CD4-positive, alpha-beta memory T cell (primary cell): ENCODE measurements at regions not wholly inside any gene's neighbourhood (a gene's known extent, or its start where the extent isn't known, plus 50 kb on each side); places are given as distances from the start of the nearest gene placed in this dataset.
"Not testable (repeated sequence)": the region's sequence is repeated elsewhere in the genome, so short reads cannot be mapped to it uniquely, and the experiment has no call there.

Source experiments
- CTCF ChIA-PET: fragments of 350-600 bp; sonication (Branson Sonifier 250); formaldehyde crosslinking; loops from one replicate; lab custom pipeline; 2021; ENCODE audit warnings: inconsistent platforms; ENCODE audit not compliant: partially characterized antibody; lab: Charles Lee
- POLR2A ChIA-PET: fragments of 350-600 bp; sonication (Branson Sonifier 250); formaldehyde crosslinking; loops from one replicate; lab custom pipeline; 2021; ENCODE audit not compliant: partially characterized antibody; lab: Charles Lee
- DNase-seq, 5 donors: peaks; one replicate each; pipeline versions ENCODE4 v3.0.0 to v3.0.0-alpha.2; 2020 to 2022; ENCODE audit warnings: mixed read lengths in 1 of 5
- H3K27ac ChIP-seq: one replicate; pipeline ENCODE4 v1.7.0; 2013; ENCODE audit warnings: low read depth, low read length
- H3K27me3 ChIP-seq: 2 replicates; pipeline ENCODE4 v1.7.0; 2013; ENCODE audit warnings: mild to moderate bottlenecking, low read length, moderate library complexity; ENCODE audit not compliant: insufficient read depth
- H3K36me3 ChIP-seq: 2 replicates; pipeline ENCODE4 v1.7.0; 2013; ENCODE audit warnings: mild to moderate bottlenecking, low read length, moderate library complexity; ENCODE audit not compliant: insufficient read depth
- H3K4me1 ChIP-seq: 2 replicates; pipeline ENCODE4 v1.7.0; 2013; ENCODE audit warnings: mild to moderate bottlenecking, low read length, moderate library complexity; ENCODE audit not compliant: insufficient read depth
- H3K4me3 ChIP-seq, 2 donors: one replicate each; pipeline ENCODE4 v1.7.0; 2013; ENCODE audit warnings: low read length in 2 of 2, mild to moderate bottlenecking in 1 of 2
- H3K9me3 ChIP-seq, 2 donors: one replicate each; pipeline ENCODE4 v1.7.0; 2013; ENCODE audit warnings: low read length in 2 of 2, control low read depth in 1 of 2; ENCODE audit not compliant: control insufficient read depth in 1 of 2
- H3K27ac Mint-ChIP-seq, 7 donors: one replicate each; pipeline ENCODE4 v1.8.0; 2020 to 2021; ENCODE audit warnings: mixed read lengths in 7 of 7, mild to moderate bottlenecking in 6 of 7, inconsistent platforms in 3 of 7, moderate library complexity in 3 of 7
- H3K27me3 Mint-ChIP-seq, 2 donors: one replicate each; pipeline ENCODE4 v1.8.0; 2020 to 2021; ENCODE audit warnings: mixed read lengths in 2 of 2
- H3K36me3 Mint-ChIP-seq, 2 donors: one replicate each; pipeline ENCODE4 v1.8.0; 2020 to 2021; ENCODE audit warnings: mixed read lengths in 2 of 2, inconsistent platforms in 1 of 2, mild to moderate bottlenecking in 1 of 2
- H3K4me1 Mint-ChIP-seq, 4 donors: one replicate each; pipeline ENCODE4 v1.8.0; 2020 to 2021; ENCODE audit warnings: mixed read lengths in 4 of 4, mild to moderate bottlenecking in 1 of 4
- H3K4me3 Mint-ChIP-seq, 8 donors: one replicate each; pipeline ENCODE4 v1.8.0; 2020 to 2021; ENCODE audit warnings: mixed read lengths in 8 of 8, mild to moderate bottlenecking in 7 of 8, moderate library complexity in 6 of 8, inconsistent platforms in 3 of 8
- H3K9me3 Mint-ChIP-seq, 8 donors: one replicate each; pipeline ENCODE4 v1.8.0; 2020 to 2021; ENCODE audit warnings: mixed read lengths in 8 of 8, mild to moderate bottlenecking in 5 of 8, inconsistent platforms in 3 of 8, moderate library complexity in 1 of 8
- intact Hi-C: fragments of 100-400 bp; cut with micrococcal nuclease; formaldehyde crosslinking; loops from one replicate; pipeline ENCODE4 v1.15.1; 2023

GRCh38 chr9:64772123-64772736, 512.8 kb downstream of the FOXD4L5 start:
- CTCF ChIA-PET, H3K4me1 Mint-ChIP-seq, POLR2A ChIA-PET, H3K27ac ChIP-seq, H3K4me1 ChIP-seq, H3K4me3 Mint-ChIP-seq, H3K27me3 Mint-ChIP-seq, DNase-seq, H3K36me3 Mint-ChIP-seq, H3K9me3 ChIP-seq, intact Hi-C loops, H3K9me3 Mint-ChIP-seq, H3K36me3 ChIP-seq, H3K27me3 ChIP-seq, H3K4me3 ChIP-seq, H3K27ac Mint-ChIP-seq: not testable (repeated sequence)
